Testis (tissue), 2 donors: ENCODE measurements at regions not wholly inside any gene's neighbourhood (a gene's known extent, or its start where the extent isn't known, plus 50 kb on each side); places are given as distances from the start of the nearest gene placed in this dataset.

ENCODE experiments used
- DNase-seq: peaks from one replicate; pipeline ENCODE4 v3.0.0-alpha.2; 2019
- H3K27ac ChIP-seq, 2 donors: fragments of 200-600 bp; sonication (generic); one replicate each; pipeline ENCODE4 v1.5.1; 2019
- H3K27me3 ChIP-seq: fragments of 200-600 bp; sonication (generic); one replicate; pipeline ENCODE4 v1.5.1; 2019
- H3K36me3 ChIP-seq: fragments of 200-600 bp; sonication (generic); one replicate; pipeline ENCODE4 v1.5.1; 2017; ENCODE audit warnings: low read depth; ENCODE audit errors: missing control alignments
- H3K4me1 ChIP-seq: fragments of 200-600 bp; sonication (generic); one replicate; pipeline ENCODE4 v1.5.1; 2019
- H3K4me3 ChIP-seq, 2 donors: fragments of 200-600 bp; sonication (generic); one replicate each; pipeline ENCODE4 v1.5.1; 2017 to 2019
- H3K9me3 ChIP-seq: fragments of 200-600 bp; sonication (generic); one replicate; pipeline ENCODE4 v1.5.1; 2017
- CTCF ChIP-seq, 3 experiments: fragments of 450-650 bp in 2 of 3; fragments of 200-600 bp in 1 of 3; sonication (generic) in 1 of 3; IDR thresholded peaks; one replicate each; pipeline ENCODE4 v1.5.1; 2016 to 2019; ENCODE audit warnings: antibody characterized with exemption in 3 of 3, mild to moderate bottlenecking in 2 of 3, moderate library complexity in 1 of 3
- POLR2A ChIP-seq: fragments of 450-650 bp; IDR thresholded peaks from one replicate; pipeline ENCODE4 v1.6.1; 2017; ENCODE audit warnings: antibody characterized with exemption, mild to moderate bottlenecking, moderate library complexity
- WGBS, 2 donors: methylation state at CpG; one replicate each; pipeline ENCODE4 v1.1.5; 2018; 5-methylcytosine and 5-hydroxymethylcytosine counted together
- intact Hi-C: fragments of 100-400 bp; cut with DNase I; formaldehyde crosslinking; loops from one replicate; pipeline ENCODE4 v1.15.1; 2023; ENCODE audit warnings: low total_unique reads

GRCh38 chr7:155963356-155963755 is 151.1 kb upstream of the SHH start:
- Histone ChIP-seq H3K27me3 (no peaks in the 10 kb centered on the region), H3K9me3 (no peaks in the 10 kb centered on the region), H3K27ac (no peak overlapping the region), H3K36me3 (no peaks in the 10 kb centered on the region), H3K4me1 (no peaks in the 10 kb centered on the region), H3K4me3 (no peak overlapping the region)
- intact Hi-C loops, result no loop called here
- 94 to 96% methylated on average over 8 of the region's 8 CpGs for WGBS, 2 donors
- no peak for DNase-seq
- TF ChIP-seq CTCF (IDR thresholded peaks at IDR 0.05), result no peak
- no peak for TF ChIP-seq POLR2A

- DNase-seq, result no peak
- Histone ChIP-seq H3K27ac (no peak overlapping the region), H3K9me3 (no peaks in the 10 kb centered on the region), H3K4me1 (no peaks in the 10 kb centered on the region), H3K27me3 (no peaks in the 10 kb centered on the region), H3K36me3 (no peaks in the 10 kb centered on the region), H3K4me3 (no peak overlapping the region)
- TF ChIP-seq CTCF (IDR thresholded peaks at IDR 0.05) (no peak), POLR2A (no peak)
- WGBS, 2 donors, result 92 to 93% methylated on average over 12 of the region's 12 CpGs
- intact Hi-C loops, result no loop called here
Observed at GRCh38 chr7:155962968-155963300, 150.7 kb upstream of the SHH start.

GRCh38 chr7:155962191-155962967 is 150.1 kb upstream of the SHH start:
- Histone ChIP-seq H3K27ac (no peak overlapping the region), H3K4me1 (no peaks in the 10 kb centered on the region), H3K27me3 (no peaks in the 10 kb centered on the region), H3K4me3 (peak overlapping the region in 1 of 2 donors; percentile 14), H3K9me3 (no peaks in the 10 kb centered on the region), H3K36me3 (no peaks in the 10 kb centered on the region)
- no peak for TF ChIP-seq CTCF (IDR thresholded peaks at IDR 0.05)
- TF ChIP-seq POLR2A, result no peak
- intact Hi-C loops, result no loop called here
- DNase-seq, result no peak
- 58 to 77% methylated on average over 13 of the region's 13 CpGs for WGBS, 2 donors

- Histone ChIP-seq H3K36me3 (no peaks in the 10 kb centered on the region), H3K27ac (no peak overlapping the region), H3K4me3 (peak overlapping the region in 1 of 2 donors; percentile 14), H3K27me3 (no peaks in the 10 kb centered on the region), H3K4me1 (no peaks in the 10 kb centered on the region), H3K9me3 (no peaks in the 10 kb centered on the region)
- peak; percentile 43 for DNase-seq
- 16 to 44% methylated on average over 11 to 25 of the region's 25 CpGs for WGBS, 2 donors
- no peak for TF ChIP-seq POLR2A
- intact Hi-C loops, result no loop called here
Observed at GRCh38 chr7:155961241-155962190, 149.3 kb upstream of the SHH start.

- H3K27me3 ChIP-seq, result no peaks in the 10 kb centered on the region
- TF ChIP-seq POLR2A (no peak), CTCF (IDR thresholded peaks at IDR 0.05) (no peak)
- H3K9me3 ChIP-seq, result no peaks in the 10 kb centered on the region
- no peak overlapping the region for H3K4me3 ChIP-seq
- DNase-seq, result no peak
- intact Hi-C loops, result no loop called here
- H3K27ac ChIP-seq, result no peak overlapping the region
- WGBS, 2 donors, result 91 to 95% methylated on average over 10 to 13 of the region's 13 CpGs
- no peaks in the 10 kb centered on the region for H3K4me1 ChIP-seq
- no peaks in the 10 kb centered on the region for H3K36me3 ChIP-seq
Observed at GRCh38 chr7:155959894-155960293, 147.6 kb upstream of the SHH start.
